HCEC 1CT (cell line): ENCODE measurements at regions not wholly inside any gene's neighbourhood (a gene's known extent, or its start where the extent isn't known, plus 50 kb on each side); places are given as distances from the start of the nearest gene placed in this dataset.
"Not testable (repeated sequence)": the region's sequence is repeated elsewhere in the genome, so short reads cannot be mapped to it uniquely, and the experiment has no call there.

Experiments
- DNase-seq: peaks from one replicate; pipeline ENCODE4 v3.0.0-alpha.2; 2017

DNA sequence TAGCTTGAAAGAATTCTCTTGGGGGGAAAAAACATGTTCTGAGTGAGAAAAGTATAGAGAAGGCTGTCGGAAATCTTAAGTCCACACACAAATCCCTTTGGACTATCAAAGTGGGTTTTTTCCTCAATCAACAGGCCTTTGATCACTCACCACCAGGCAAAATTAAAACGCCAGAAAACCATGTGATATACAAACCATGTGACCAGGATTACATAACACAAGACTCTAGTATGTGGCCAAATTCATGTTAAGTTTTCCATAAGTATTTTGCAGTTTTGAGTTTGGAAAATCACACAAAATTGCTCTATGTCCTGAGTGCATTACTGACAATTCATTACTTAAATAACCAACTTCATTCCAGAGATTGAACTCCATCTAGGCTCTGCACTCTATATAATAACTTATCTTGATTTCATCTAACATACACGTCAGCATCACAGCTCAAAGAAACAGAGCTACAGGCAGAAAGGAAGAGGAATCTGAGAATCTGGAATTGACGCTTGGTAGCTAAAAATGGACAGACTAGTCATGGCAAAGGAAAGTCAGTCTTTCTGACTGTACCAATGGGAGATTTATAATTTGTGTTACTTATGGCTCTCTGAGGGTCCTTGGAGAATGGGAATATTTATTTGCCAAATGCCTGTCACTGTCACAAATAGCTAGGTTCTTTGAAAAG, 383.5 kb downstream of the SFMBT2 start:
- DNase-seq: no peak

- DNase-seq: no peak
Measured at GRCh38 chr10:7026818-7027217, 384.0 kb downstream of the SFMBT2 start.

- DNase-seq: no peak
Measured at GRCh38 chr10:7025296-7025695, 385.5 kb downstream of the SFMBT2 start.

GRCh38 chr10:7015457-7015856, 395.4 kb downstream of the SFMBT2 start:
- DNase-seq: no peak

DNA sequence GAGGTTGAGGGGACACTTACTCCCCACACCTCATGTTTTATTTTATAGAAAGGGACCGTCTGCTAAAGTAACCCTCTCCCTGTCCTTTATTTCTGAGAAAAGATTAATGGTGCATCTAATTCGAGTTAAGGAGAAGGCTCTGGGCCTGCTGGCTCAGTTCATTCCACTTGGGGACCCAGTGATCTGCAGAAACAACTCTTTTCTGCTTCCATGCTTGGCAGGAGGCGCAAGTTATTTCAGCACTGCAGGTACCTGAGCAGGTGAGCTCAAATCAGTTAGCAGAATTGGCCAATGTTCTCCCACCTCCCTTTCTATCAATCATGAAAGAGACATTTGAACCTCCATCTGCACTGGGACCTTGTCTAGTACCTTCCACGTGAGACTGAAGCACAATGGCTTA, 396.1 kb downstream of the SFMBT2 start:
- DNase-seq: no peak

DNA sequence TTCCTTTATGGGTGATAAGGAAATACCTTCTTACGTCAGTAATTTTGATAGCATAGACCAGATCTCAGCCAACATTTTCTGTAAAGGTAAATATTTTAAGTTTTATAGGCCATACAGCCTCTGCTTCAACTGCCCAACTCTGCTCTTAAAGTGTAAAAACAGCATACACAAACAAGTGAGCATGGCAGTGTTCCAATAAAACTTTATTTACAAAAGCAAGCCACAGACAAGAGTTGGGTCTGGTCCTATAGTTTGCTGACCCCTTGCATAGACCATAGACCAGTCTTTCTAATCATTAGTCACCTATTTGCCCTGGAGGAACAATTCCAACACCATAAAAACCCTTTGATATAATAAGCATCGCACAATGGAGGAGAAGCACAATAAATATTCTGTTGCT, 398.8 kb downstream of the SFMBT2 start:
- DNase-seq: no peak

- no peak for DNase-seq
Measured at GRCh38 chr10:7008645-7009044, 402.2 kb downstream of the SFMBT2 start.

- DNase-seq: no peak
Measured at GRCh38 chr10:7007600-7008190, 403.1 kb downstream of the SFMBT2 start.

DNA sequence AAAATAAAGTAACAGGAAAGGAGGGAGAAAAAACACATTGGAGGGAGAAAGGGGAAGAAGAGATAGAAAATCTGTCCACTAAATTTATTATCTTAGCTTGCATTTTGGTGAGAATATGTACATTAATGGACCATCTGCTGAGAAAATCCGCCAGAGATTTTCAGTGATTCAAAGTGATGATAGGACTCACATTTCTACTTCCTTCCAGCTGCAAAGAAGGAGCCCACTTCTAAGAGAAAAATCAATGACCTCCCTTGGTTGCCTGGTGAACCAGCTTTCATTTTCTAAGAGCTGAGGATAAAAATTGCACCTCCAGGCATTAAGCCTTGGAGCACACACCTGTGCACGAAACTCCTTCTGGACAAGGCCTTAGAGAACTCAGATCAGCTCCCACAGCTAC, 404.3 kb downstream of the SFMBT2 start:
- DNase-seq: no peak

DNA sequence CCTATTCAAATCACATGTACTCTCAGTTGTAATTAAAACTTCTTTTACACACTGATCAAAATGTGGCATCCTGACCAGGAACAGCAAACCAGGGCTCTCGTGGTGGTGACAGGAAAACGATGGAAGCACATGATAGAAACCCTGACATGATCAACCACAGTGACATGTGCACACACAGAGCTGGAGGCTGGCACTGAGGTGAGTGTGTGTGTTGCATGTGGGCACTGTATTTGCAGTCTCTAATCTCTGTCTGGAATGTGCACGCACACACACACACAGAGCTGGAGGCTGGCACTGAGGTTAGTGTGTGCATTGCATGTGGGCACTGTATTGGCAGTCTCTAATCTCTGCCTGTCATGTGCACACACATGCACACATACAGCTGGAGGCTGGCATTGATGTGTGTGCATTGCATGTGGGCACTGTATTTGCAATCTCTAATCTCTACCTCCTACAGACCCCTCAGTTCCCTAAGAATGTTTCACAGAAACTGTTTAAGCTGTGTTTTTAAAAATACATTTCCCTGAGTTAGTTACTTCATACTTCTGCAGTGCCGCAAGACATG, 406.9 kb downstream of the SFMBT2 start:
- no peak for DNase-seq

- DNase-seq: no peak
Measured at GRCh38 chr10:7000061-7000460, 410.8 kb downstream of the SFMBT2 start.

- no peak for DNase-seq
Measured at GRCh38 chr10:6999232-6999925, 411.5 kb downstream of the SFMBT2 start.

DNA sequence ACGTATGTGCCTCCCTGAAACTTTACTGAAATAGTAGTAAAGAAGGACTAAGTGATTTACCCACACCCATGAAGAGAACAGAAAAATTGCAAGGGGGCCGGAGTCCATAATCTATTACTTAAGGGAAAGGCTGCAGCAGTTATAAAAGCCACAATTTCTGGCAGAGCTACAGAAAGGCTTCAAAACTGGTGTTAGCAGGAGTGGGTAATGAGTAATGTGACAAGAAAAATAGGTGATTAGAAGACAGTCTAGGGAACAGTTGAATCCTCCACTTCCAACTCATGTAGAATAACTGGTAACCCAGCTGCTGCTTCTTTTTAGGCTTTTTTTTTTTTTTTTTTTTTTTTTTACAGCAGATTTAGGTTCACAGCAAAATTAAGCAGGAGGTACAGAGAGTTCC, 413.3 kb downstream of the SFMBT2 start:
- no peak for DNase-seq

GRCh38 chr10:6996431-6996830, 414.4 kb downstream of the SFMBT2 start:
- no peak for DNase-seq

DNA sequence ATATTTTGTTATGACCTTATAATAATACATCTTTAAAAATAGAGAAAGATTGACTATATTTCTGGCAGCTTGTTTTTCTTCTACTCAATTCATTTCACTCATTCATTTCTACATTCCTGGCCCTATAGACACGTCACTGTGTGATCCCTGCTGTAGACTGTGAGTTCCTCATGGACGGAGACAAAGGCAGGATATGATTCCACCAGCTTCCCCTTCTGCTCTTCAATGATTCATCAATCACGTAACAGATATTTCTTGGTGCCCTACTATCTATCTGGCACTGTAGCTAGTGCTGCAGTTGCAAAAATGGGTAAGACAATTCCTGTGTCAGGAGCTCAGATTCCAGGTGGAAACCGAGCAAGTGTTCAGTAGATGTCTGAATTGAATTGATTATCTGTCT, 415.0 kb downstream of the SFMBT2 start:
- peak; percentile 38 for DNase-seq

- peak; percentile 7 for DNase-seq
Measured at GRCh38 chr10:6995341-6995740, 415.3 kb upstream of the PRKCQ start.

- DNase-seq: no peak
Measured at GRCh38 chr10:6990891-6991290, 410.8 kb upstream of the PRKCQ start.

DNA sequence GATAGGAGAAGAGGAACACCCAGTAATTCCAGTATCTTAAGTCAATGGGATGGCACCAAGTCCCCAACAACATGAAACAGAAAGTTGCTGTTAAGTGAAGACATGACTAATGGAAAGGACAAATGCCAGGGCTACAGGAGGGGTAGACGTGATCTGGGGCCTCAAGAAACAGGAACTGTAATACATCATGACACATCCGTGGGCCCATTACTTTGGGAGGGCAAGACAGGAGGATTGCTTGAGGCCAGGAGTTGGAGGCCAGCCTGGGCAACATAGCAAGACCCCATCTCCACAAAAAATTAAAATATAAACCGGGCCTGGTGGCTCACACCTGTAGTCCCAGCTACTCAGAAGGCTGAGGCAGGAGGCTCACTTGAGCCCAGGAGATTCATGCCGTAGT, 408.6 kb upstream of the PRKCQ start:
- no peak for DNase-seq

DNA sequence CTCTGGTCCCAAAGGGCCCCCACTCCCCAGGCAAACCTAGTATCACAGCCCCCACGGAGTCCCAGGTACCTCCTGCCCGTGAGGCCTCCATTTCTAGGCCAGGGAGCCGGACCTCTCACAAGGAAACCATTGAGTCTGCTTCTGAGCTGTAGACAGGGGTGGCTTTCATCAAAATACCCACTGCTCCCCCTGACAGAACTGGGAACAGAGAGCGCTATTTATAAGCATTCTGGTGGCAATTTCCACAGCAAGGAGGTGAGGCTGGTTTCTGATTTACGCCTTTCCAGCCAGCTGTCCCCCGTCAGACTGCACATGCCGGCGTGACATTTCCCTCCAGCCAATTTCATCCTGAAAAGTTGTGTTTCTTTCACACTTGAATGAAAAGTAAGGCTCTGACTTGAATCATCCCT, 407.5 kb upstream of the PRKCQ start:
- no peak for DNase-seq

DNA sequence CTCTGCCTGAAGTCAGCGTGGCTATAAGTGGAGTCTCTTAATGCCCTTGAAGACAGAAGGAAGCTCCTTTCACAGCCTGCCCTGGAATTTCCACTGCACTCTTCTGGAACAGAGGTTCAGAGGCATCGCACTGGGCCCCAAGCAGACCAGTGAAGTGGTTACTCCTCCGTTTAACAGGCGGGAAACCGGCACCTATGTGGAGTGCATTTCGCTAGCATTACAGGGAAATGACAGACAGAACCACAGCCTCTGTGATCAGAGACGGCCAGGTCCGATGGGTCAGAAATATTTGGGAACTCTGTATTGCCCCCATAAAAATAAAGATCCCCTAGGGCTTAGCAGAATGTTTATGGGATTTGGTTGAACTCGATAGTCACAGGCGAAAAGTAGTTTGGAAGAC, 406.9 kb upstream of the PRKCQ start:
- no peak for DNase-seq

DNA sequence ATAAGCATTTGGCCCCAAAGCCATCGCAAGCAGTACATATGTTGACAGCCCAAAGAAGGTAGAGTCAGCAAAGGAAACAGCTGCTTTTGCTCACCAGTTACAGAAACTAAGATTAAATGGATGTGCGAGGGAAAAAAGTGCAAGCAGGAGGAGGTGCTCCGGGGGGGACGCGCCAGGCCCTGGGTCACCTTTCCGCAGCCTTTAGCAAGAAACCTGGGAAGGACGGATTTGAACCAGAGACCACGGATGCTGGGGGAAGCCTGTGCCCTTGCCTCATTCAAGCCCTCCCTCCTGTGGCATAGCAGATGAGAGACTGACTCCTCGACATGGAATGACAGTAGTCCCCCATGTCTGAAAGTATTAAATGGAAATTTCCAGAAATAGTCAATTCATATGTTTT, 405.6 kb upstream of the PRKCQ start:
- no peak for DNase-seq

- DNase-seq: no peak
Measured at GRCh38 chr10:6984971-6985370, 404.9 kb upstream of the PRKCQ start.

DNA sequence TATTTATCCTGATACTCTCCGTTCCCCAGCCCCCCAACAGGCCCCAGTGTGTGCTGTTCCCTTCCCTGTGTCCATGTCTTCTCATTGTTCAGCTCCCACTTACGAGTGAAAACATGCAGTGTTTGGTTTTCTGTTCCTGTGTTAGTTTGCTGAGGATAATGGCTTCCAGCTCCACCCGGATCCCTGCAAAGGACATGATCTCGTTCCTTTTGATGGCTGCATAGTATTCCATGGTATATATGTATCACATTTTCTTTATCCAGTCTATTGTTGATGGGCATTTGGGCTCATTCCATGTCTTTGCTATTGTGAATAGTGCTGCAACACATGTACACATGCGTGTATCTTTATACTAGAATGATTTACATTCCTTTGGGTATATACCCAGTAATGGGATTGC, 403.9 kb upstream of the PRKCQ start:
- not testable (repeated sequence) for DNase-seq

- DNase-seq: no peak
Measured at GRCh38 chr10:6980353-6980752, 400.3 kb upstream of the PRKCQ start.
